ENCODE measurements at regions not wholly inside any gene's neighbourhood (a gene's known extent, or its start where the extent isn't known, plus 50 kb on each side); places are given as distances from the start of the nearest gene placed in this dataset.

GRCh38 chr2:100692381-100692780 is 127.6 kb upstream of the NPAS2 start:
- no peak overlapping the region for H3K4me3 ChIP-seq (replicated peaks in 1 of 2; ENCODE audit: low read depth in 2 of 2, low read length in 2 of 2)
- peak in 1 of 2 donors; percentile 1 for DNase-seq (ENCODE audit: low read depth in 2 of 2)
- TF ChIP-seq CTCF (IDR thresholded peaks at IDR 0.05; ENCODE audit: low read depth, low read length) = no peak

GRCh38 chr2:100692906-100693305 is 127.0 kb upstream of the NPAS2 start:
- TF ChIP-seq CTCF (IDR thresholded peaks at IDR 0.05; ENCODE audit: low read depth, low read length) = no peak
- no peak for DNase-seq (ENCODE audit: low read depth in 2 of 2)
- no peak overlapping the region for H3K4me3 ChIP-seq (replicated peaks in 1 of 2; ENCODE audit: low read depth in 2 of 2, low read length in 2 of 2)

GRCh38 chr2:100699131-100699530 is 120.8 kb upstream of the NPAS2 start:
- TF ChIP-seq CTCF (IDR thresholded peaks at IDR 0.05; ENCODE audit: low read depth, low read length) = no peak
- no peak overlapping the region for H3K4me3 ChIP-seq (replicated peaks in 1 of 2; ENCODE audit: low read depth in 2 of 2, low read length in 2 of 2)
- no peak for DNase-seq (ENCODE audit: low read depth in 2 of 2)

- H3K4me3 ChIP-seq (replicated peaks in 1 of 2; ENCODE audit: low read depth in 2 of 2, low read length in 2 of 2) = no peak overlapping the region
- no peak for TF ChIP-seq CTCF (IDR thresholded peaks at IDR 0.05; ENCODE audit: low read depth, low read length)
- DNase-seq (ENCODE audit: low read depth in 2 of 2) = no peak
These were observed 117.4 kb upstream of the NPAS2 start for GRCh38 chr2:100702438-100703109.

- H3K4me3 ChIP-seq (replicated peaks in 1 of 2; ENCODE audit: low read depth in 2 of 2, low read length in 2 of 2) = no peak overlapping the region
- DNase-seq (ENCODE audit: low read depth in 2 of 2) = no peak
- no peak for TF ChIP-seq CTCF (IDR thresholded peaks at IDR 0.05; ENCODE audit: low read depth, low read length)
These were observed 116.7 kb upstream of the NPAS2 start for GRCh38 chr2:100703213-100703612.

- TF ChIP-seq CTCF (IDR thresholded peaks at IDR 0.05; ENCODE audit: low read depth, low read length) = no peak
- H3K4me3 ChIP-seq (replicated peaks in 1 of 2; ENCODE audit: low read depth in 2 of 2, low read length in 2 of 2) = no peak overlapping the region
- DNase-seq (ENCODE audit: low read depth in 2 of 2) = no peak
These were observed 116.2 kb upstream of the NPAS2 start for GRCh38 chr2:100703739-100704138.

- TF ChIP-seq CTCF (IDR thresholded peaks at IDR 0.05; ENCODE audit: low read depth, low read length) = no peak
- no peak overlapping the region for H3K4me3 ChIP-seq (replicated peaks in 1 of 2; ENCODE audit: low read depth in 2 of 2, low read length in 2 of 2)
- no peak for DNase-seq (ENCODE audit: low read depth in 2 of 2)
These were observed 115.8 kb upstream of the NPAS2 start for GRCh38 chr2:100704156-100704555.
